Endothelial cell of umbilical vein (primary cell): ENCODE measurements at regions not wholly inside any gene's neighbourhood (a gene's known extent, or its start where the extent isn't known, plus 50 kb on each side); places are given as distances from the start of the nearest gene placed in this dataset.

ENCODE experiments used
- BruUV-seq: library from RNA; stranded (reverse); fragments of 400-500 nt; replicated peaks from 2 replicates; lab custom pipeline; 2021; lab: Mats Ljungman, UMichigan
- CTCF ChIA-PET: fragments of 300-600, 350-600 bp; sonication (Branson Sonifier 250); formaldehyde crosslinking; loops from one replicate; lab custom pipeline; 2021; ENCODE audit warnings: antibody characterized with exemption, inconsistent platforms; lab: Charles Lee
- POLR2A ChIA-PET: fragments of 300-600, 350-600 bp; sonication (Branson Sonifier 250); formaldehyde crosslinking; loops from one replicate; lab custom pipeline; 2021; ENCODE audit warnings: antibody characterized with exemption, inconsistent platforms; lab: Charles Lee
- DNase-seq: peaks from one replicate; pipeline ENCODE4 v3.0.0-alpha.2; 2011; ENCODE audit warnings: low read depth, low spot score
- FAIRE-seq: peaks from 2 replicates; lab custom pipeline; 2011; peaks lifted over from hg19 to GRCh38; lab: Jason Lieb, UNC
- H2AFZ ChIP-seq: 2 replicates; pipeline ENCODE4 v1.6.0; 2012; ENCODE audit warnings: low read depth, low read length, control low read depth, inconsistent platforms
- H3K27ac ChIP-seq: 2 replicates; pipeline ENCODE4 v1.5.1; 2011; ENCODE audit warnings: low read depth, mild to moderate bottlenecking, control low read depth, low read length, moderate library complexity; ENCODE audit not compliant: insufficient read depth
- H3K27me3 ChIP-seq, 2 experiments: 2 replicates each; pipeline versions ENCODE4 v1.6.0 to v1.6.1; 2011; ENCODE audit warnings: low read length in 2 of 2, mixed read lengths in 1 of 2; ENCODE audit not compliant: control insufficient read depth in 2 of 2, insufficient read depth in 2 of 2
- H3K36me3 ChIP-seq, 2 experiments: 2 replicates in 1 of 2; 3 replicates in 1 of 2; pipeline ENCODE4 v1.5.1; 2011; ENCODE audit warnings: low read length in 2 of 2, mild to moderate bottlenecking in 1 of 2, moderate library complexity in 1 of 2; ENCODE audit not compliant: control insufficient read depth in 2 of 2, insufficient read depth in 2 of 2; ENCODE audit errors: extremely low read depth in 1 of 2
- H3K4me1 ChIP-seq: 3 replicates; pipeline ENCODE4 v1.5.1; 2011; ENCODE audit warnings: mild to moderate bottlenecking, low read length; ENCODE audit not compliant: control insufficient read depth, insufficient read depth; ENCODE audit errors: extremely low read depth
- H3K4me2 ChIP-seq: 2 replicates; pipeline ENCODE4 v1.6.1; 2011; ENCODE audit warnings: low read length, control low read depth, mixed read lengths; ENCODE audit not compliant: insufficient read depth
- H3K4me3 ChIP-seq, 3 experiments: fragments of 200-600 bp in 1 of 3; sonication (generic), shearing (Covaris generic) in 1 of 3; replicated peaks in 1 of 3; 2 replicates each; pipeline ENCODE4 v1.5.1; 2011 to 2016; ENCODE audit warnings: control low read depth in 3 of 3, low read length in 3 of 3, mild to moderate bottlenecking in 2 of 3, inconsistent platforms in 1 of 3, low read depth in 1 of 3, moderate library complexity in 1 of 3; ENCODE audit not compliant: insufficient read depth in 1 of 3
- H3K79me2 ChIP-seq: 2 replicates; pipeline ENCODE4 v1.6.0; 2012; ENCODE audit warnings: low read length, inconsistent platforms; ENCODE audit not compliant: control insufficient read depth, insufficient read depth
- H3K9ac ChIP-seq: replicated peaks from 2 replicates; pipeline ENCODE3; 2011; ENCODE audit warnings: low read length, control low read depth; ENCODE audit not compliant: insufficient read depth; ENCODE audit errors: extremely low read depth
- H3K9me1 ChIP-seq: replicated peaks from 3 replicates; pipeline ENCODE4 v1.6.0; 2011; ENCODE audit warnings: mild to moderate bottlenecking, low read length; ENCODE audit not compliant: control insufficient read depth, insufficient read depth; ENCODE audit errors: extremely low read depth
- H3K9me3 ChIP-seq: replicated peaks from 2 replicates; pipeline ENCODE4 v1.5.1; 2012; ENCODE audit warnings: low read length, inconsistent platforms; ENCODE audit not compliant: control insufficient read depth, insufficient read depth
- H4K20me1 ChIP-seq: replicated peaks from 2 replicates; pipeline ENCODE3; 2011; ENCODE audit warnings: mild to moderate bottlenecking, low read length; ENCODE audit not compliant: control insufficient read depth, insufficient read depth; ENCODE audit errors: extremely low read depth
- CTCF ChIP-seq, 2 donors: IDR thresholded peaks; 1 replicate in 1 of 2; 2 replicates in 1 of 2; pipeline ENCODE4 v1.5.1; 2011; ENCODE audit warnings: low read length in 2 of 2, mild to moderate bottlenecking in 2 of 2, moderate library complexity in 2 of 2, control low read depth in 1 of 2, inconsistent platforms in 1 of 2, low read depth in 1 of 2; ENCODE audit not compliant: insufficient read depth in 1 of 2; ENCODE audit errors: extremely low read depth in 1 of 2
- EZH2 ChIP-seq: IDR thresholded peaks from 2 replicates; pipeline ENCODE4 v1.6.1; 2012; ENCODE audit warnings: borderline replicate concordance, low read depth, mild to moderate bottlenecking, moderate library complexity, low read length, inconsistent platforms; ENCODE audit not compliant: severe bottlenecking
- FOS ChIP-seq: IDR thresholded peaks from 2 replicates; pipeline ENCODE4 v1.6.1; 2011; ENCODE audit warnings: mild to moderate bottlenecking, low read length, moderate library complexity, borderline replicate concordance; ENCODE audit not compliant: insufficient read depth
- GATA2 ChIP-seq: IDR thresholded peaks from 2 replicates; pipeline ENCODE4 v1.7.0; 2011; ENCODE audit warnings: low read depth, mild to moderate bottlenecking, moderate library complexity, mixed read lengths, low read length; ENCODE audit not compliant: insufficient read length, insufficient read depth
- JUN ChIP-seq: IDR thresholded peaks from 2 replicates; pipeline ENCODE4 v1.6.1; 2011; ENCODE audit warnings: borderline replicate concordance, low read depth; ENCODE audit not compliant: insufficient read length, insufficient read depth
- MAX ChIP-seq: IDR thresholded peaks from 2 replicates; pipeline ENCODE4 v1.6.1; 2011; ENCODE audit not compliant: insufficient read depth, insufficient read length
- MYC ChIP-seq: IDR thresholded peaks from one replicate; pipeline ENCODE4 v1.6.1; 2011; ENCODE audit warnings: mild to moderate bottlenecking, low read depth, low read length
- POLR2A ChIP-seq: IDR thresholded peaks from 2 replicates; pipeline ENCODE4 v1.6.1; 2012; ENCODE audit warnings: low read depth, mild to moderate bottlenecking, control low read depth, low read length
- POLR2AphosphoS5 ChIP-seq: IDR thresholded peaks from 2 replicates; pipeline ENCODE4 v1.6.1; 2012; ENCODE audit warnings: low read depth, mild to moderate bottlenecking, control low read depth, low read length, moderate library complexity; ENCODE audit not compliant: insufficient read depth
- dilution Hi-C: fragments of 300-500 bp; cut with MboI; formaldehyde crosslinking; loops from one replicate; pipeline ENCODE4 v1.15.0; 2019; ENCODE audit warnings: low sequenced_read_pairs; ENCODE audit not compliant: extremely low pct_ligation_motif_present
- intact Hi-C: fragments of 100-400 bp; cut with micrococcal nuclease; formaldehyde crosslinking; loops from one replicate; pipeline ENCODE4 v1.10.0; 2022

- Histone ChIP-seq H3K27ac (no peak overlapping the region), H3K9me1 (no peaks in the 10 kb centered on the region), H3K4me2 (no peak overlapping the region), H3K36me3 (no peaks in the 10 kb centered on the region), H3K4me3 (no peak overlapping the region), H4K20me1 (no peaks in the 10 kb centered on the region), H3K4me1 (no peaks in the 10 kb centered on the region), H3K79me2 (no peaks in the 10 kb centered on the region), H2AFZ (no peak overlapping the region), H3K9ac (no peak overlapping the region), H3K27me3 (no peaks in the 10 kb centered on the region), H3K9me3 (no peaks in the 10 kb centered on the region)
- FAIRE-seq = no peak
- dilution Hi-C loops (no loop called here), intact Hi-C loops (no loop called here)
- no TSS peak for BruUV-seq
- POLR2A ChIA-PET = no interaction called here
- DNase-seq = no peak
- CTCF ChIA-PET = no interaction called here
- no peak for TF ChIP-seq FOS
- TF ChIP-seq EZH2 = no peak
- TF ChIP-seq MAX = no peak
- TF ChIP-seq POLR2A = no peak
- TF ChIP-seq MYC = no peak
- TF ChIP-seq POLR2AphosphoS5 = no peak
- TF ChIP-seq CTCF (IDR thresholded peaks at IDR 0.05; ENCODE audit: extremely low read depth in 1 of 2, insufficient read depth in 1 of 2, low read depth in 1 of 2, low read length in 2 of 2) = no peak
- TF ChIP-seq GATA2 = no peak
- no peak for TF ChIP-seq JUN
Observed at GRCh38 chr5:39876146-39876545, 451.4 kb upstream of the DAB2 start.
